HL-60 (cell line): ENCODE measurements at regions not wholly inside any gene's neighbourhood (a gene's known extent, or its start where the extent isn't known, plus 50 kb on each side); places are given as distances from the start of the nearest gene placed in this dataset.
"Not testable (repeated sequence)": the region's sequence is repeated elsewhere in the genome, so short reads cannot be mapped to it uniquely, and the experiment has no call there.

Experiments used
- DNase-seq, 2 experiments: peaks; one replicate each; pipeline ENCODE4 v3.0.0-alpha.2; 2010 to 2020; ENCODE audit warnings: low read depth in 1 of 2, low spot score in 1 of 2
- H3K27ac ChIP-seq: fragments of 250-450 bp; sonication (Bioruptor Pico); replicated peaks from 2 replicates; pipeline ENCODE4 v1.5.1; 2020; ENCODE audit warnings: mild to moderate bottlenecking, moderate library complexity
- H3K27me3 ChIP-seq: fragments of 250-450 bp; sonication (Bioruptor Pico); 2 replicates; pipeline ENCODE4 v1.5.1; 2021; ENCODE audit warnings: mild to moderate bottlenecking, moderate library complexity; ENCODE audit not compliant: insufficient read depth, poor library complexity, severe bottlenecking
- H3K4me3 ChIP-seq: replicated peaks from 2 replicates; pipeline ENCODE4 v1.5.1; 2011; ENCODE audit warnings: mild to moderate bottlenecking, control low read depth, low read length; ENCODE audit not compliant: insufficient read depth
- GABPA ChIP-seq: IDR thresholded peaks from 2 replicates; pipeline ENCODE4 v1.6.1; 2012; ENCODE audit warnings: low read depth
- POLR2AphosphoS5 ChIP-seq: IDR thresholded peaks from 2 replicates; pipeline ENCODE4 v1.6.1; 2012; ENCODE audit warnings: low read depth
- SPI1 ChIP-seq: IDR thresholded peaks from 2 replicates; pipeline ENCODE4 v1.6.1; 2012; ENCODE audit warnings: low read depth, mild to moderate bottlenecking, borderline replicate concordance
- TF ChIP-seq, protein P1 (sequence below): IDR thresholded peaks from 2 replicates; pipeline ENCODE4 v1.6.1; 2012; ENCODE audit warnings: low read depth; ENCODE audit not compliant: insufficient replicate concordance
- TF ChIP-seq, protein P2 (sequence below): IDR thresholded peaks from one replicate; pipeline ENCODE4 v1.5.1; 2011; ENCODE audit warnings: low read length, control low read depth, inconsistent platforms; ENCODE audit not compliant: insufficient read depth

DNA sequence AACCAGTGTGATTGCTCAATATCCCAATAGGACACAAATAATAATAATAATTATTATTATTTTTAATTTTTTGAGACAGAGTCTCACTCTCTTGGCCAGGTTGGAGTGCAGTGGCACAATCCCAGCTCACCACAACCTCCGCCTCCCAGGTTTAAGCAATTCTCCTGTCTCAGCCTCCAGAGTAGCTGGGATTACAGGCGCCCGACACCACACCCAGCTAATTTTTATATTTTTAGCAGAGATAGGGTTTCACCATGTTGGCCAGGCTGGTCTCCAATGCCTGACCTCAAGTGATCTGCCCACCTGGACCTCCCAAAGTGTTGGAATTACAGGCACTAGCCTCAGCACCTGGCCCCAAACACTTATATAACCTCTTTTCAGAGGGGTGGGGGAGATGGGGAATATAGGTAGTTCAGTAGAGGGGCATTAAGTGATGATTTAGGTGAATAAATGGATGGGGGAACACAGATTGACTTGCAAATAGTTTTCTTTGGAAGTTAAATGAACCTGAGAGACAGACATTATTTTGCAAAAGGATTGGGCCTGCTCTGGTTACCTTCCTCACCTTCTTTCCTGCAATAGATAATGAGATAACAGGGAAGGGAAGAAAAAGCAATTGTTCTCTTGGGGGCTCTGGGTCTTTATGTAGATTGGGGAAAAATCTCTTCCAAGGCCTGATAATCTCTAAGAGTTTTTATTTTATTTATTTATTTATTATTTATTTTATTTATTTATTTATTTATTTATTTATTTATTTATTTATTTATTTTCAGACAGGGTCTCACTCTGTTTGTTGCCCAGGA is 57.7 kb downstream of the RESF1 start:
- TF ChIP-seq SPI1, result no peak
- no peak for TF ChIP-seq POLR2AphosphoS5
- TF ChIP-seq, protein P1, sequence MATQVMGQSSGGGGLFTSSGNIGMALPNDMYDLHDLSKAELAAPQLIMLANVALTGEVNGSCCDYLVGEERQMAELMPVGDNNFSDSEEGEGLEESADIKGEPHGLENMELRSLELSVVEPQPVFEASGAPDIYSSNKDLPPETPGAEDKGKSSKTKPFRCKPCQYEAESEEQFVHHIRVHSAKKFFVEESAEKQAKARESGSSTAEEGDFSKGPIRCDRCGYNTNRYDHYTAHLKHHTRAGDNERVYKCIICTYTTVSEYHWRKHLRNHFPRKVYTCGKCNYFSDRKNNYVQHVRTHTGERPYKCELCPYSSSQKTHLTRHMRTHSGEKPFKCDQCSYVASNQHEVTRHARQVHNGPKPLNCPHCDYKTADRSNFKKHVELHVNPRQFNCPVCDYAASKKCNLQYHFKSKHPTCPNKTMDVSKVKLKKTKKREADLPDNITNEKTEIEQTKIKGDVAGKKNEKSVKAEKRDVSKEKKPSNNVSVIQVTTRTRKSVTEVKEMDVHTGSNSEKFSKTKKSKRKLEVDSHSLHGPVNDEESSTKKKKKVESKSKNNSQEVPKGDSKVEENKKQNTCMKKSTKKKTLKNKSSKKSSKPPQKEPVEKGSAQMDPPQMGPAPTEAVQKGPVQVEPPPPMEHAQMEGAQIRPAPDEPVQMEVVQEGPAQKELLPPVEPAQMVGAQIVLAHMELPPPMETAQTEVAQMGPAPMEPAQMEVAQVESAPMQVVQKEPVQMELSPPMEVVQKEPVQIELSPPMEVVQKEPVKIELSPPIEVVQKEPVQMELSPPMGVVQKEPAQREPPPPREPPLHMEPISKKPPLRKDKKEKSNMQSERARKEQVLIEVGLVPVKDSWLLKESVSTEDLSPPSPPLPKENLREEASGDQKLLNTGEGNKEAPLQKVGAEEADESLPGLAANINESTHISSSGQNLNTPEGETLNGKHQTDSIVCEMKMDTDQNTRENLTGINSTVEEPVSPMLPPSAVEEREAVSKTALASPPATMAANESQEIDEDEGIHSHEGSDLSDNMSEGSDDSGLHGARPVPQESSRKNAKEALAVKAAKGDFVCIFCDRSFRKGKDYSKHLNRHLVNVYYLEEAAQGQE, result no peak
- TF ChIP-seq GABPA, result no peak
- TF ChIP-seq, protein P2, sequence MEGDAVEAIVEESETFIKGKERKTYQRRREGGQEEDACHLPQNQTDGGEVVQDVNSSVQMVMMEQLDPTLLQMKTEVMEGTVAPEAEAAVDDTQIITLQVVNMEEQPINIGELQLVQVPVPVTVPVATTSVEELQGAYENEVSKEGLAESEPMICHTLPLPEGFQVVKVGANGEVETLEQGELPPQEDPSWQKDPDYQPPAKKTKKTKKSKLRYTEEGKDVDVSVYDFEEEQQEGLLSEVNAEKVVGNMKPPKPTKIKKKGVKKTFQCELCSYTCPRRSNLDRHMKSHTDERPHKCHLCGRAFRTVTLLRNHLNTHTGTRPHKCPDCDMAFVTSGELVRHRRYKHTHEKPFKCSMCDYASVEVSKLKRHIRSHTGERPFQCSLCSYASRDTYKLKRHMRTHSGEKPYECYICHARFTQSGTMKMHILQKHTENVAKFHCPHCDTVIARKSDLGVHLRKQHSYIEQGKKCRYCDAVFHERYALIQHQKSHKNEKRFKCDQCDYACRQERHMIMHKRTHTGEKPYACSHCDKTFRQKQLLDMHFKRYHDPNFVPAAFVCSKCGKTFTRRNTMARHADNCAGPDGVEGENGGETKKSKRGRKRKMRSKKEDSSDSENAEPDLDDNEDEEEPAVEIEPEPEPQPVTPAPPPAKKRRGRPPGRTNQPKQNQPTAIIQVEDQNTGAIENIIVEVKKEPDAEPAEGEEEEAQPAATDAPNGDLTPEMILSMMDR, result no peak
- H3K27me3 ChIP-seq, result no peaks in the 10 kb centered on the region
- no peak overlapping the region for H3K27ac ChIP-seq
- DNase-seq, result no peak
- no peak overlapping the region for H3K4me3 ChIP-seq

DNA sequence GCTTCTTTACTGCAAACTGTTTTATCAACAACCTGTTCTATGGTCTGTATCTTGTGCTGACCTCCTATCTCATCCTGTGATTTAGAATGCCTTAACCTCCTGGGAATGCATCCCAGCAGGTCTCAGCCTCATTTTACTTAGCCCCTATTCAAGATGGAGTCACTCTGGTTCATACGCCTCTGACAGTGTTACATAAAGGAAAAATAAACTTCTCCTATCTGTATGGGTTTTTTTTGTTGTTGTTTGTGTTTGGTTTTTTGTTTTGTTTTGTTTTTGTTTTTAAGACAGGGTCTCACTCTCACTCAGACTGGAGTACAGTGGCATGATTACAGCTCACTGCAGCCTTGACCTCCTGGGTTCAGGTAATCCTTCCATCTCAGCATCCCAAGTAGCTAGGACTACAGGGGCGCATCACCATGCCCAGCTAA is 62.1 kb downstream of the RESF1 start:
- Histone ChIP-seq H3K4me3 (no peak overlapping the region), H3K27me3 (no peaks in the 10 kb centered on the region), H3K27ac (no peak overlapping the region)
- no peak for TF ChIP-seq SPI1
- DNase-seq, result no peak

DNA sequence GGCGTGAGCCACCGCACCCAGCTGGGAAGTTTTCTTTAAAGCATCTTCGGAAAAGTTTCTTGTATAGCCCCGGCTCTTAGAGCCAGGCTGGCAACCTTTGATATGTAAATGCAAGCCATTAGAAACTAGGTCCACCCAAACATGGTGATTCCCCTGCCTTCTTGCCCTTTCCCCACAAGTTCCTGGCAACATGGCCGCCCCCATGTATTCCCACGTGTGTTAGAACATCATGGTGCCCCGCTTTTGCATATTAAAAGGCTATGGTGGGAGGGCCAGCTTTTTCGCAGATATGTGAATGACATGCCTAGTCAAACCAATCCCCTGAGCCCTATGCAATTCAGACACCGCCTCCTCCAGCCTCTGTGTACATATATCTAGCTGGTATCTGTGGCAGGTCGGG is 63.2 kb downstream of the RESF1 start:
- H3K27me3 ChIP-seq, H3K27ac ChIP-seq, H3K4me3 ChIP-seq, DNase-seq: not testable (repeated sequence)

DNA sequence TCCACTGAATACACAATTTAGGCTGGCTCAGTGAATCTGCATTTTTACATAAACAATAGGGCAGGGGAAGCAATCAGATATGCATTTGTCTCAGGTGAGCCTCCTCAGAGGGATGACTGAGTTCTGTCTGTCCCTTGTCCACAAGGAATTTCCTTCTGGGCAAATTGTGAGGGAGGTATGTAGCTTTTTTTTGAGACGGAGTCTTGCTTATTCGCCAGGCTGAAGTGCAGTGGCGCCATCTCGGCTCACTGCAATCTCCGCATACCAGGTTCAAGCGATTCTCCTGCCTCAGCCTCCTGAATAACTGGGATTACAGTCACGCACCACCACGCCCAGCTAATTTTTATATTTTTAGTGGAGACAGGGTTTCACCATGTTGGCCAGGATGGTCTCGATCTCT is 64.6 kb downstream of the RESF1 start:
- not testable (repeated sequence) for DNase-seq, H3K27ac ChIP-seq, H3K4me3 ChIP-seq, H3K27me3 ChIP-seq

DNA sequence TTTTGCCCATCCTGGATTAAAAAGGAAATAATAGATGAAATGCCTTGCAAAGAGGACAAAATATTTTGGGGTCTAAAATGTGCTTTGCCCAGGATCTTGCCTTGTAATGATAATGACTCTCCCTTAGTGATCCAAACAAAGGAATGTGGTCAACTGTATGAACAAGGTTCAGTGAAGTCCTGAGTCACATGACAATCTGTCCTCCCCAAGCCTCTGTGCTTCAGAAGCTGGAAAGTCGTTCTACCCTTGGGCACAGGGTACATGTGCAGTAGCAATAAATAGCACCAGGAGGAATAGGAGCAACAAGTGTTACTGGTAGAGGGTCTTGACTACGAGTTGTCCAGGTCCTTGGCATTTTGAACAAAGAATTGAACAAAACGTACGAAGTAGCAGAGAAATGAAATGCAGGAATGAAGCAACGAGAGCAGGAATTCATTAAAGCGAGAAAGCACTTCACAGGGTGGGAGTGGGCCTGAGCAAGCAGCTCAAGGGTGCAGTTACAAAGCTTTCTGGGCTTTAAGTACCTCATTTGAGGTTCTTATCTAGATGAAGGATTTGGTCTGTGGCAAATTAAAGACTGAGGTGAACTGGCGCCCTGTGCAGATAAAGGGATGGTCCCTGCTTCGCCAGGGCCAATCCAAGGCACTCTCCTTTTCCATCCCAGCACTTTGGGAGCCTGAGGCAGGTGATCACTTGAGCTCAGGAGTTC is 65.8 kb downstream of the RESF1 start:
- no peaks in the 10 kb centered on the region for H3K27me3 ChIP-seq
- H3K27ac ChIP-seq, result no peak overlapping the region
- H3K4me3 ChIP-seq, result no peak overlapping the region
- no peak for DNase-seq
- TF ChIP-seq POLR2AphosphoS5 (no peak), SPI1 (no peak)

DNA sequence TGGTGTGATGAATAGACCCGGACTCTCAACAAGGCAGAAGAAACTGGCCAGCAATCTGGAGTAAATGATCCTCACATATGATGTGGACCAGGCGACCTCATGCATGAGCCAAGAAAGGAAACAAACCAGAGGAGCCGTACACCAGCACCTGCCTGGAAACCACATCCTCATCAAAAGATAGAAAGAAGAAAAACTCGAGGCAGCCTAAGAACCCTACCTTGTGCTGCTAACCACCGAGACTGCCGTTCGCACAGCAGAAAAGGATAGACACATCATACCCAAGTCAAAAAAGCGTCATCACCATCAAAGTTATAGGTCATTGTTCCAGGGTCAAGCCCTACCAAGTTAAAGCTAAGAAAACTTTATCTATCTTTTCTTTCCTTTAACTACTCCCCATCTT is 66.7 kb downstream of the RESF1 start:
- no peak for DNase-seq
- TF ChIP-seq, protein P1, result no peak
- TF ChIP-seq, protein P2, result no peak
- TF ChIP-seq GABPA, result no peak
- TF ChIP-seq POLR2AphosphoS5, result no peak
- TF ChIP-seq SPI1, result no peak
- no peak overlapping the region for H3K4me3 ChIP-seq
- H3K27me3 ChIP-seq, result no peaks in the 10 kb centered on the region
- H3K27ac ChIP-seq, result no peak overlapping the region
